HG02885 (cell line): ENCODE measurements at regions not wholly inside any gene's neighbourhood (a gene's known extent, or its start where the extent isn't known, plus 50 kb on each side); places are given as distances from the start of the nearest gene placed in this dataset.

Experiments
- ATAC-seq: cut with Tn5 transposase; IDR thresholded peaks from one replicate; pipeline ENCODE4 v1.9.1; 2021; ENCODE audit warnings: mild to moderate bottlenecking; ENCODE audit not compliant: unreplicated experiment, poor library complexity

DNA sequence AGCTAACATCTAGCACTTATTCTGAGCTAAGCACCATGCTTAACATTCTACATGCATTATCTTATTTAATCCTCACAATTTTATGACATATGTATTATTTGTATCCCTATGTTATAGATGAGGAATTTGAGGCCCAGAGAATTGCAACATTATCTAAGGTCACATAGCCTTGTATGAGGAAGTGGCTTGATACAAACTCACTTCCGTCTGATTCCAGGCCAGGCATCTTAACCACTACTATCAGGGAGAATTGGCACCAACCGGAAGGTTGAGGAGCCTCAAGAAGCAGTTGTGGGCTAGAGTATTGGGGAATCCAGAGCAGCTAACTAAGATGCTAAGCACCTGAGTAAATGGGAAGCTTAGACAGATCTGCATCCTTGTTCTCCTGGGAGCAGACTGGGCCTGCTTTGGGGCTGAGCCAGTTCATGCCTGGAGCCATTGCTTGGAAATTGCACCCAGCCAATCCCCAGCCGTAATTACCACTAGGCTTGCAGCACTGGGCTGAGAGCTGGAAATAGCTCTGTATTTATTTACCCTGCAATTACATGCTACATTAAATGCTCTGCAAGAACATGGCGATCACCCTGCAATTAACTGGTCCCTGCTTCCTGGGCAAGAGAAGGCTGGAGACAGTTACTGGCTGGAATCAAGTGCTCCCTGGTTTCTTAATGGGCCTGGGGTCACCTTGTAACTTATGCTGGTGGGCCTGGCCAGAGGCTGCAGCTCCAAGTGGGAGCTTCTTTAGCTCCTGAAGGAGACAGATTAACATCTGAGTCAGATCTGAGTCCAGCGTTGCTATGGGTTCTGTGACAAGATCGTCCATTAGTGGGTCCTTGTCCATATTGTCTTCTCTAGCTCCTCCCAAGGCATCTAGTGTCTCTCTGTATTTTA, 273.1 kb upstream of the CCL2 start:
- no peak for ATAC-seq

DNA sequence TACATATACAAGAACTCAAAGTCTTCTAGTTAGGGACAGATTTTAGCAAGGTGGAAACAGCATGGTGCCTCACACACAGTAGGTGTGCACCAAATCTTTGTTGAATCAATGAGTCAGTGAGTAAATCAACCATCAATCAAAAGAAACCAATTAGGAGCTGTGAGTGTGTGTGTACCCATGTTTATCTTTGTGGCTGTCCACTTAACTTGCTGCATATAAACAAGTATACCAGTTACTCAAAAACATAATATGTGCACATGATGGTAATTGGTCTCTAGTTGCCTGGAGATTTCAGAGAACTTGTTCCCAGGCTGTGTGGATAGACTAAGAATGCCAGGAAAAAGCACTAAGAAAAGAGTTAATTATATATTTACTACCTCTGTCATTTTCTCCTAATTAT, 272.2 kb upstream of the CCL2 start:
- no peak for ATAC-seq

DNA sequence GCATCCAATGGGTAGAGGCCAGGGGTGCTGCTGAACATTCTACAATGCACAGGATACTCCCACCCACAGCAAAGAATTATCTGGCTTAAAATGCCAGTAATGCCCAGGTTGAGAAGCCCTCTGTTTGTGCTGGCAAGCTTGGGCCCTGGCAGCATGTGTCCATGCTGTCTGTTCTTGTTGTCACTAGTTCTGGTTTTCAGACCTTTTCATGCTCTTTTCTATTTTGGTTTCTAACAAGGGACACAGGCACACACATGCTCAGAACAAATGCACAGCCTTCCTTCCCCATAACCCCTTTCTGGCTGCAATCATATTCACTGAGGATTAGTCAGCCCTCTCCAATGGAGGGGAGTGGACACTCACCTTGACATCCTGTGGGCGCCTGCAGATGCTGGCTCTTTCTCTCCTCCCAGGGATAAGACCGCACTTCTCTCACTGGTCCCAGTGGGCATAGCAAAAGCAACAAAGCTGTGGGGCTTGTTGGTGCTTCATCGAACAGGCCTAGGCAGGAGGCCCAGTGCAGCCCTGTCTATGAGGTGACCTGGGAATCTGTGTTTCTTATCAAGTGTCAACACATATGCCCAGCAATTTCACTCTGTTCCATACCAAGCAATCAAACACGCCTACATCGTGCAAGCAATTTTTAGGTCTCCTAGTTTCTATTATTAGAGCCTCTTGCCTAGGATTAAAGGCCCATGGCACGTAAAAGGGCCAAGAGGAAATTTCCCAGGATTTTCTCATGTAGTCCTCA, 271.1 kb upstream of the CCL2 start:
- ATAC-seq, result no peak

DNA sequence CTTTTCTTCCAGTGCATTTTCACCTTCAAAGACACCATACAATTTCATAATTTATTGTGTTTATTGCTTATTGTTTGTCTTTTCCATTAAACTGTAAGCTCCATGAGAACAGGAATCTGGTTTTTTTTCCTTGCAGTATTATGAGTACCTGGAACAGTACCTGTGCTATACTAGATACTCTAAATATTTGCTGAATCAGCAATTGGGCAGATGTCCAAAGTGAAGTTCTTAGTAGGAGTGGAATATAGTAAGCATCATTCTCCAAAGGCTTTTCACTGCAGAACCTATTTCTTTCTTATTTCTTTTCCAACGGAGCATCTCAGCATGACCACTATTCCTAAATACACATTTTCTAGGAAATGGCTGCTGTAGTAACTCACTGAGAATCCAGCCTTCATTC, 269.0 kb upstream of the CCL2 start:
- no peak for ATAC-seq

- no peak for ATAC-seq
Measured at GRCh38 chr17:33986566-33986965, 268.5 kb upstream of the CCL2 start.

DNA sequence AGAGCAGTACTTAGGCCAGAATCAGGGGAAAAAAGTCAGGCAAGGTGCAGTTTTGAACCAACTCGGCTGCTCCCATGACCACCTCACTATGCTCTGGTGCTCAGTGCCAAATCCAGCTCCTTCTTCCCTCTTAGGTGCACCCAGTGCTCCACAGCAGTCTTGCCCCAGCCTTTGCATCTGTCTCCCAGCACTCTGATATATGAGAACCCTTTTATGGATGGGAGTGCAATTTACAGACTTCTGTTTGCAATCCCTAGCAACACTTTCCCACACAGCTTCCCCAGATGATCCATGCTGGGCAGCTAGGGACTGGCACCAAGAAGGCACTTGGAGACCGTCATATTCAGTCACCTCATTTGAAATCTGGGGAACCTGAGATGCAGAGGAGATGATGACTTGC, 267.9 kb upstream of the CCL2 start:
- no peak for ATAC-seq

GRCh38 chr17:33989361-33990148, 265.5 kb upstream of the CCL2 start:
- no peak for ATAC-seq

DNA sequence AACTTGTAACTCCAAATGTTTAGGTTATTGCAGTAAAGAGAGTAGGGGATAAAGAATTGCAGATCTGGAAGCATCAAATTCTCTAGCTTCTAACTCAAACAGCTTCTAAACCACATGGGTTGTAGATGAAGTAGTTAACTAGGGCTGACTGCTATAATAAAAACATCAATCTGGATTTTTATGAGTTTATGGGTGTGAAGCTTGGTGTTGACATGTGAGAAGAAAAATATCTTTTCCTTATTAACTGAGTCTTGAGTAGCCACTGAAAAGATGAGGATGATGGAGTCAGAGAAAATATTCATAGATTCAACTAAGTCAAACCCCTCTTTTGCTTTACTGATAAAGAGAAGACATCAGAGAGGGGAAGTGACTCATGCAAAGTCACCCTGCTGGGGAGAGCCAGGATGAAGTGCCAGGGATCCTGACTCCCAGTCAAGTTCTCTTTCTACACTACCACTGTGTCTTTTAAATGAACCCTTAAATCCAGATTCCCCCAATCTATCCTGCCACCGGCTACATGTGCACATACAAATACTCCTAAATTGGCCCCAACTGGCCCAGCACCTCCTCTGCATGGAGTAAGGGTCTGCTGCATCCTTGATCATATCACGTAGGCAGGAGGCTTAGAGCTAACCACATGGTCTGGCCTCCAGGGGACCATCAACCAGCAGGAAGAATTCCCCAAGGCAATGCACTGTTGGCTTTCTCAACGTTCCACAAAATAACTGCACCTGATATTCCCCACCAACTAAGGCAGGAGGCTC, 264.0 kb upstream of the CCL2 start:
- ATAC-seq, result no peak

- no peak for ATAC-seq
Measured at GRCh38 chr17:33992113-33992512, 263.0 kb upstream of the CCL2 start.

GRCh38 chr17:34000639-34001038, 254.4 kb upstream of the CCL2 start:
- ATAC-seq, result no peak

DNA sequence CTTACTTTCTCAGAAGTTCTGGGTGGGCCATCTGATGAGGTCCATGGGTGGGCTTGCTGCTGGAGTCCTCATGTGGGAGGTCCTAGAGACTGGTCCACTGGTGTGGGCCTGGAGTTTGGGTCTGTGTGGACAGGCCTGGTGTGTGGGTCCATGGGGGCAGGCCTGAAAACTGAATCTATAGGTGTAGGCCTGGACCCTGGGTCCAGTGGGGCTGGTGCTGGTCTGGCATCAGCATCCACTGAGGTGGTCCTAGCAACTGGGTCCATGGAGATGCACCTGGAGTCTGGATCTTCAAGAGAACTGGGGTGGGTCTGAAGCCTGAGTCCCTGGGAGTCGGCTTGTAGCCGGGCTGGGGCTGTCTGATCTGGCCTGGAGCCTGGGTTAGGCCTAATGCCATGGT, 253.8 kb upstream of the CCL2 start:
- ATAC-seq, result no peak

DNA sequence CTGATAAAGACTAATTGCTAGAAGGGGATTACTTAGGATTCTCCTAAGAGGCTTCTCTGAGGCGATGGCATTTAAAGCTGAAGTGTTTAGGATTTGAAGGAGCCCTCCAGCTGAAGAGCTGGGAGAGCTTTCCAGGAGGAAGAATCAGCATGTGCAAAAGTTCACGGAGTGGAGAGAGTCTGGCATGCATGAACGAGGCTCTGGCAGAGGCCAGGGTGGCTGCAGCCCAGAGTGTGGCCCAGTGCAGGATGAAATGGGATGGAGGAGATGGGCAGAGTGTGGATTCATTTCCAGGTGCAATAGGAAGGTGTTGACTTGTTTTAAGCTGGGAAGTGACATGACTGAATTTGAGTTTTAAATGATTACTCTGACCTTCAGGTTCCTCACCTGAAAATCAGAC, 249.0 kb upstream of the CCL2 start:
- no peak for ATAC-seq

GRCh38 chr17:34008125-34008524, 247.0 kb upstream of the CCL2 start:
- ATAC-seq, result no peak

GRCh38 chr17:34009912-34010311, 245.2 kb upstream of the CCL2 start:
- ATAC-seq, result no peak

DNA sequence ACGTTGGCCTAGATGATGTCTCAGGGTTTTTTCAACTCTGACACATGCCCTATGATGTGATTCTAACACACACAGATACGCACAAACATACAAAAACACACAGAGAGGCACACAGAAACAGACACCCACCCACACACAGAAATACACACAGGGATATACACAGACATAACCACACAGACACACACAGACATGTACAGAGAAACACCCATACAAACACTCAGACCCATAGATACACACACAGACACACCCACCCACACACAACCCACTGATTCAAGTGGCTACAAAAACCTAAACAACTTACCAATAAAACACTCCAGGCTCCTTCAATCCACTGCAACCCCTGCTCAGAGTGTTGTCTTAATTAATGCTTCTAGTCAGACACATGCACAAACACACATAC, 244.6 kb upstream of the CCL2 start:
- no peak for ATAC-seq

- no peak for ATAC-seq
Measured at GRCh38 chr17:34011599-34011998, 243.5 kb upstream of the CCL2 start.

- ATAC-seq, result no peak
Measured at GRCh38 chr17:34012709-34013375, 242.2 kb upstream of the CCL2 start.

DNA sequence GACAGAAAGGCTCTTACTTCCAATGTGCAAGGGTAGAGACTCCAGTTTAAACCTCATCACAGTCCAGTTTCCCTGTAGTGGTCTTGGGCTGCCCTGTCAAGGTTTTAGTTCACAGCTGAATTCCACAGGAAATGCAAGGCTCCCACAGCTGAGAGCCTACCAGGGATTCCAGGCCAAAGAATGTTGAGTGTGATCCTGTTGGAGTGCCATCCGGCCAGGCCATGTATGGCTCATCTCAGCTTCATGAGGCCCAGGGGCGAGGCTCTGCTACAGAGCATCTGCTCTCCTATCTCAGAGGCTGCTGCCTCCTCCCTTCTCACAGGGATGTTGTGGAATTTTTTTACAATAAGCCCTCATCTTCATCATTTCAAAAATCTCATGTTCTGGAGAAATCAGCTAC, 239.8 kb upstream of the CCL2 start:
- ATAC-seq, result no peak

- ATAC-seq, result no peak
Measured at GRCh38 chr17:34024386-34024785, 230.7 kb upstream of the CCL2 start.
